GM19043 (cell line): ENCODE measurements at regions not wholly inside any gene's neighbourhood (a gene's known extent, or its start where the extent isn't known, plus 50 kb on each side); places are given as distances from the start of the nearest gene placed in this dataset.
"Not testable (repeated sequence)": the region's sequence is repeated elsewhere in the genome, so short reads cannot be mapped to it uniquely, and the experiment has no call there.

ENCODE experiments used
- ATAC-seq: cut with Tn5 transposase; IDR thresholded peaks from one replicate; pipeline ENCODE4 v1.9.1; 2021; ENCODE audit warnings: low read depth; ENCODE audit not compliant: unreplicated experiment

DNA sequence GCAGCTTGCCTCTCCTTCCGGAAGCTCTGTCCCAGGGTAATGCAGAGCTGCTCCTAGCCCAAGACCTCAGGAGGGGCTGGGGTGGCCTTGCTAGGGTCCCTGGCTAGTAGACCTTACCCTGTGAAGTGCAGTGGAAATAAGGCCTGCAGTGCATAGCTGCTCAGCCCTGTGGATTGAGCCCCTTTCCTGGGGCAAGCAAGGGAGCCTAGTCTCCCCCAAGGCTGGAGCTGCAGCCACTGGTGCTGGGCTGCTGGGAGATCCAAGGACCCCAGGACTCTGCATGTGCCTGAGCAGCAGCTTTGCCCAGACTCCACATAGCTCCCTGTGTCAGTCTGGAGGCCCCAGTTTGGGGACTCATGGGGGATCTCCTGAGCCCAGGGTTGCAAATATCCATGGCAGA is 57.9 kb downstream of the FANCF start:
- no peak for ATAC-seq

DNA sequence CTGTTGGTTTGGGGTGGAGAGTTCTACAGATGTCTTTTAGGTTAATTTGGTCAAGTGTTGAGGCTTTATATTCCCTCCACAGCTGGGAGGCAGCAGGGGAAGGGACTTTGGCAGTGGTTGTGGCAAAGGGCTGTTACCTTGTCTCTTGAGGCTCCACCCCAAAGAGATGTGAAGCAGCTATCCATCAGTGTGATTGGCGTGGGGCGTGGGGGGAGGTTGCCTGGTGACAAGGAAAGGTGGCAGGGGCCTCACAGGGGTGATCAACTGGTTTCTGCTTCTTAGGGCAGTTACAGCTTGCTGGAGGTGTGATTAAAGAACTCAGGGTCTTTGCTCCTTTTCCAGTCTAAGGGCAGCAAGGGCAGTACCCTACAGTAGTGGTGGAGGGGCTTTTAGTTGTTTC is 59.3 kb downstream of the FANCF start:
- no peak for ATAC-seq

DNA sequence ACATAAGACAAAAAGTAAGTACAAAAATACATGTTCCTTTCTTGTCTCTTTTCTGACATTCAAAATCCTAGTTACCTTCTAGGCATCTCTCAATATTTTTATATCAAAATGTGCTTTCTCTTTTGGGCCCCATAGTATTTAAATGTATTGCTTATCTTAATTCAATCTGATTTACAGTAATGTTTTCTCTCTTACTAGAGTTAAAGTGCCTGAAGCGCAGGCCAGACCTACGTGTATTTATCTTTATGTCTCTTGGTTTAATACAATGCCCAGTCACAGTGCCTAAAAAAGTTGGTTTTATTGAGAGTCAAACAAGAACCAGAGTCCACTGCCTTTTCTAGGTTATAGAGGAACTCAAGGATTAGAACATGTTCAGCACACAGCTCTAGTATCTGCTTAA is 64.3 kb downstream of the FANCF start:
- no peak for ATAC-seq

DNA sequence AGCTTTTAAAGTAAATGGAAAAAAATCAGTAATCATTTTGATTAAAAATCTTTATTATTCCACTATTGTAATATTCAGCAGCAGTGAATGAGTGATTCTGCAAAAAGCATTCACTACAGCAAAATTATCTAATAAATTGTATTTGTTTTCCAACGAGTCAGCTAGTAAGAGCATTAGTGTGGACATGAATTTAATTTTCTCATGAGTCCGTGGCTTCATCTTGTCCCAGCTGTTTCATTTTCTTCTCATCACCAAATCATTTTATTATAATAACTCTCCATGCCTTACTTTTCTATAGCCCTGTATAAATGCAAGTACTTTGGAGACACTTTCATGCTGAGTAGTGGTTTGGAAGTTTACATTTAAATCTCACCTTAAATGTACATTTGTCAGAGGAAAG is 66.2 kb downstream of the FANCF start:
- ATAC-seq: no peak

DNA sequence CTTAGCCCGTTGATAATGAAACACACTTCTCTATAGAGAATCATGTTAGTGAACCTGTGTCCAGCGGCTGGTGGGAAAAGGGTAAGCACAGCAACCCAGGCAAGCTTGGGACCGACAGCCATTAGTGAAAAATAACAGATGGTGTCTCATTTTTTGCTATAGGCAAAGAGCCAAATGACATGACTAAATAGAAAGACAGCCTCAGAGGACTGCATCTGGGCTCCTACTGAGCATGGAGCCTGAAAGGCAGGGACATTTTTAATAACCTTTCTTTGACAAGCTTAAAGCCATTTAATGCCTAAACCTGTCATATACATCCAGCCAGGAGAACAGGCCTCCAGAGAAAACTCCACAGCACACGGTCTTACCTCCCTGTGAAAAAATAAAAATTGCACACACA is 67.0 kb downstream of the FANCF start:
- no peak for ATAC-seq

DNA sequence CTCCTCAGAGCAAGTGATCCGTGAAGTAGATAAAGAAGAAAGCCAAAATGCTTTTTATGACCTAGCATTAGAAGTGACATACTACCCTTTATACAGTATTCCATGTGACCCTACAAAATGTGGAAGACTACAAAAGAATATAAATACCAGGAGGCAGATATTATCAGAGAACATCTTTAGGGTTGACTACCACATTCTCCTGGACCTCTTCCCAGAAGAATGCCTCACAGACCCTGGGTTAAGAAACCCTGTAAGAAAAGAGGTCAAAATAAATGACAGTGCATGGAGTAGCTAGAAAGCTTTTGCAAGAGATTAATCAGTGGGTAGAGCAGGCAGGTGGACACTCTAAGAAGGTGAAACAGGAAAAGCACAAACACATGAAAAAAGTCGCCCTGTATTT is 69.2 kb downstream of the FANCF start:
- ATAC-seq: no peak

DNA sequence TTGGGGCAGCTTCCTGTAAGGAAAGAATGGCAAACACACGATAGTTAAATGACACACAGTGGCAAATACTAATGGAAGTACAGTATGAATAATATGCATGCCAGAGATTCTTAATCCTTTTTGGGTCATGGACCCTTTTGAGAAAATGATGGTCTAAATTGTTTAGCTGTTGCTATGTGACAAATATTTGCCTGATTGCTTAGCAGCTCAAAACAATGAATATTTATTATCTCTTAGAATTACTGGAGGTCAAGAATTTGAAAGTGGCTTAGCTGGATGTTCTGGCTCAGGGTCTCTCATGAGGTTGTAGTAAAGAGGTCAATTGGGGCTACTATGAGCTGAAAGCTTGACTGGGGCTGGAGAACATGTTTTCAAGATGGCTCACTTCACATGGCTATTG is 69.7 kb downstream of the FANCF start:
- no peak for ATAC-seq

DNA sequence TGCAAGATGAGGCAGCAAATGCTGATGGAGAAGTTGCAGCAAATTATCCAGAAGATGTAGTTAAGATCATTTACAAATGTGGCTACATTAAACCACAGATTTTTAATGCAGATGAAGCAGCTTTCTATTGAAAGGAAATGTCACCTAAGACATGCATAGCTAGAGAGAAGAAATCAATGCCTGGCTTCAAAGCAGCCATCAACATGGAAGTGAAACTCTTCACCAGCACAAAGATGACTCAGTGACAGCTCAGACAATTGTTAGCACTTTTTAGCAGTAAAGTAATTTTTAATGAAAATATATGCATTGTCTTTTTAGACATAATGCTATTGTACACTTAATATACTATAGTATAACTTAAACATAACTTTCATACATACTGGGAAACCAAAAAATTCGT is 71.4 kb downstream of the FANCF start:
- peak; percentile 98 for ATAC-seq

DNA sequence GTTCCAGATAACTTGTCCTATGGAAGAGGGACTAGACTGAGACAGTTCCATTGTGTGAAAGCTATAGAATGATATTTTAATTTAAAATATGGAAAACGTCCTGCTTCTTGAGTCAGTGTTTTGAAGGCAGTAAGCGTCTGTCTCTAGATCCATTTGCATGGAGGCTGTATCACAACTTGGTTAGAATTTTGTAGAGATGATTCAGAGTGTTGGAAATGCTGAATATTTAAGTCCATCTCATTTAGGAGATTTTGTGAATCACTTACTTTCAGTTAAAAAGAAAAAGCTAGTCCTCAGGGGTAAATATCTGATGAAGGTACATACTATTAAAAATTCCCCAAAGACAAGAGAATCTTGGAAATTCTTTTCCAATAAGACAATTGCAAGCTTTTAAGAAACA is 72.7 kb downstream of the FANCF start:
- no peak for ATAC-seq

DNA sequence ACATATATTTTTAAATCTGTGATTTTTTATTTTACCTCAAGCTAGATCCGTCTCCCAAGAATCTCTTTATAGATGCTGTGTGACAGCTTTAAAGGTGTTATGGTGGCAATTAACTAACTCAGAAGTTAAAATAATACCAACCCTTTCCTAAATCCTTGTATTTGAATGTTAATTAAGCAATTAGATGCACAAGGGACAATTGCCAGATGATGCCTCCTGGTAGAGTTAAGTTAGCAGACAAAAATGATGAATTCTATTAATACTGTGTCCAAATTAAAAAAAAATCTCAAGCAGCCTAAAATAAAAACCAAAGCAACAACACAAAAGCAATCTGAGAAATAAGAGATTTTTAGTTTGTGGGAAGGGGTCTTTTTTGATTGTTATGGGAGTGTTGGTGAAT is 78.9 kb downstream of the FANCF start:
- ATAC-seq: no peak

DNA sequence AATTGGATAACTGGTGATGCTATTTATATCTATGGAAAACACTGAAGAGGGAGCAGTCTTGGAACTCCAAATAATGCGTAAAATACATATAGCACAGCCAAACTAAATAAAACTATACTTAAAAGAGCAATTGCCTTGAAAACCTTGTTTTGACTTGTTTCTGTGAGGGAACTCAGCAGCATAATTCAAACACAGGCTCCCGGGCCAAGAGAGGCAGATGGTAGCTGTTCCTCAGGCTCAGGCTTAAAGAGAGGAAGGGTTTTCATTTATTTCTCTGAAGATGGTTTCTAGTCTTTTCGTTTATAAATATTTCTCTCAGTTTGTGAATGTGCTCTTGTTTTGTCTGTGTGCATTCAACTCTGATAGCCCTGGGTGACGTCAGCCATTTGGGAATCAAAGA is 82.4 kb downstream of the FANCF start:
- no peak for ATAC-seq

DNA sequence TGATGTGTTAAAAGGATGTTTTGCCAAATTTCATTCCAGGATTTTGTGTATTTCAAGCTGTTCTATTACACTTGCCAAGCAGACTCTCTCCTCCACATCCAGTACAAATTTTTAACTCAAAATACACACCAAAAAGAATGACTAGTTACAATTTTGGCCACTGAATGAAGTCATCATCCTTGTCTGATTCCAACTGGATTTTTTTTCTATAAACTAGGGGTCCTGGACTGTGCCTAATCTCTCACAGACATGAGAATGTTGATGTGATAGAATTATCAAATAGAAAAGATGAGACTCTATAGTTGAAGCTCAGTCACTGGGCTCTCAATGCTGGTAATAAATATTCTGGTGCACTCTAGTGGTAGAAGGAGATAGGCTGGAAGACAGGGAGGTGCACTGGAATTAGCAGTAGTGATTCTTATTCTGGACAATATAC is 85.8 kb downstream of the FANCF start:
- ATAC-seq: no peak

DNA sequence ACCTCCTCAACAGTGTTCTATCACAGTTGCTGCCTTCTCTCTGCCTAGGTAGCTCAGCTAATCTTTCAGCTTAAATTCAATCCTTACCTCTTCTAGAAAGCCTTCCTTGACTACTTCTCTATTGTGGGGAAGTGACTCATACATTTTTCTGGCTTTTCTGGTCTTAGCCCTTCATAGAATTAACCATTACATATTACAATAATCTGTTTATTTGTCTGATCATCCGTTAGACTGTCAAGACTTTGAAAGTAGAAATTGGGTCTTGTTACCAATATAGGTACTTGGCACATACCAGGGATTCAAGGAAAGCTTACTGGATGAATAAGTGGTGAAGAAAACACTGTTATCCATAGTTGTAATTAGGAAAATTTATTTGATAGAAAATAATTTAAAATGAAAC is 89.6 kb downstream of the FANCF start:
- no peak for ATAC-seq

DNA sequence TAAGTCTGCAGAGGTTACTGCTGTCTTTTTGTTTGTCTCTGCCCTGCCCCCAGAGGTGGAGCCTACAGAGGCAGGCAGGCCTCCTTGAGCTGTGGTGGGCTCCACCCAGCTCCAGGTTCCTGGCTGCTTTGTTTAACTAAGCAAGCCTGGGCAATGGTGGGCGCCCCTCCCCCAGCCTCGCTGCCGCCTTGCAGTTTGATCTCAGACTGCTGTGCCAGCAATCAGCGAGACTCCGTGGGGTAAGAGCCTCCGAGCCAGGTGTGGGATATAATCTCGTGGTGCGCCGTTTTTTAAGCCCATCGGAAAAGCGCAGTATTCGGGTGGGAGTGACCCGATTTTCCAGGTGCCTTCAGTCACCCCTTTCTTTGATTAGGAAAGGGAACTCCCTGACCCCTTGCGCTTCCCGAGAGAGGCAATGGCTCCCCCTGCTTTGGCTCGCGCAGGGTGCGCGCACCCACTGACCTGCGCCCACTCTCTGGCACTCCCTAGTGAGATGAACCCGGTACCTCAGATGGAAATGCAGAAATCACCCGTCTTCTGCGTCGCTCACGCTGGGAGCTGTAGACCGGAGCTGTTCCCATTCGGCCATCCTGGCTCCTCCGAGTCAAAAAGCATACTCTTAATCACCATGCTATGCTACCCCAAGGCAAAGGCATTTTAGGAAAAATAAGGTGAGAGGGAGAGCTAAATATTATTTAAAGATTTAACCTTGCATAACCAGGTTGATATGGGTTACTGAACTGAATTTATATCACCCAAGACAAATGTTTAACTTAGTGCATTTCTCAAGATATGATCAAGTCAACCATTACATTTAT is 96.8 kb downstream of the FANCF start:
- ATAC-seq: not testable (repeated sequence)

DNA sequence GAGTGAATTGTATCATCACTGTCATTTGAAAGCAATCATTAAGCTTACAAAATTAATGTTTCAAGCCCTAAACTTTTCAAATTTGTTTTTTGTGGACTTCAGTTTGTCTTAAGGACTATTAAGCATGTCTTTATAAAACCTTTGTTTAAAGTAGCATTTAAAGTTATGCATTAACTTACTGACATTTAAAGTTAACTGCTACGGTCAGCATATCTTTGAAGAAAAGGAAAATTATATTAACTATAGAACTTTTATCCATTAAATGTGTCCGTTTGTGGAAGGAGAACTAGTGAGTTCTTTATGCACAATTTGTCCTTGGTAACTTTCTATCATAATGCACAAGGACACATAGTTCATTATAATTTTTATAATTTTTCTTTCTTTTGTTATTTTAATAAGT is 103.4 kb downstream of the FANCF start:
- no peak for ATAC-seq

DNA sequence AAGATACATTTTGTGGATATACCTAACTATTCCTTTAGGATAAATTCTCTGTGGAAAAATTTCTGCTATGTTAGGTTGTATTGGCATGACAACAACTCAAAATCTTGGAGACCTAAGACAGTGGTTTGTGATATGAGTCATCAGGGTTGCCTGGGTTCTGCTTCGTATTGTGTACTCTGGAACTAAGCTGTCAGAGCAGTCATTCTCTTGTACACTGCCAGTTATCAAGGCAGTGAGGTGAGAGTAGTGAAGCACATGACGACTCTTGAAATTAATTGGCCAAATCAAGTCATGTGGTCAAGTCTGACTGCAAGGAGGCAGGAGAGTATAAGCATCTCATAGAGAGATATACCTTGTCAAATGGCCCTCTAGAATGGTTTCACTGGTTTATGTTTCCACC is 104.4 kb downstream of the FANCF start:
- peak; percentile 55 for ATAC-seq

DNA sequence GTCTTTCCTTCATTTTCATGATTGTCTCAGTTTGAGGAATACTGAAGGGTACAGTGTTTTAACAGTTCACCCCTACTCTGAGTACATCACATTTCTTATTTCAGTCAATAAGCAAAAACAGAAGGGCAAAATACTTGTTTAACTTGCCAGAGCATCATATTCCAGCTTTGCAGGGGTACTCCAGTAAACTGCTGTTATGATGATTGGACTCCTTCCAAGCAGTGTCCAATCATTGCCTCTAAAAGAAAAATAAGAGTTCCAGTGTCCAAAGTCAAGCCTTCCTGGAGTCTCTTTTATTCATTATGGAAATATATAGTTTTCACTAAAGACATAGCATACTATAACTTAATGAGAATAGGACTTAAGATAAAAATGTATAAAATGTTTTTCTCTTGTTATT is 105.1 kb downstream of the FANCF start:
- no peak for ATAC-seq

DNA sequence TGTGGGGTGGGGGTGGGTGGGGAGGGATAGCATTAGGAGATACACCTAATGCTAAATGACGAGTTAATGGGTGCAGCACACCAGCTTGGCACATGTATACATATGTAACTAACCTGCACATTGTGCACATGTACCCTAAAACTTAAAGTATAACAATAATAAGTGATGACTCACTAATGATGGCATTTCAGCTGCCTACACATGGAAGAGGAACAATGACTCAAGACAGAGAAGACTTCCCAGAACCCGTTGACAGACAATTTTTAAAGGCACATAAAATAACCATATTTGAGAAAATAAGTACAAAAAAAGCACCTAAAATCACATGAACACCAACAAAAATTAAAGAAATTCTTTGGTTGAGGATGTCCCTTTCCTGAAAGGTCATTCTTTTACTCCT is 107.3 kb downstream of the FANCF start:
- not testable (repeated sequence) for ATAC-seq

DNA sequence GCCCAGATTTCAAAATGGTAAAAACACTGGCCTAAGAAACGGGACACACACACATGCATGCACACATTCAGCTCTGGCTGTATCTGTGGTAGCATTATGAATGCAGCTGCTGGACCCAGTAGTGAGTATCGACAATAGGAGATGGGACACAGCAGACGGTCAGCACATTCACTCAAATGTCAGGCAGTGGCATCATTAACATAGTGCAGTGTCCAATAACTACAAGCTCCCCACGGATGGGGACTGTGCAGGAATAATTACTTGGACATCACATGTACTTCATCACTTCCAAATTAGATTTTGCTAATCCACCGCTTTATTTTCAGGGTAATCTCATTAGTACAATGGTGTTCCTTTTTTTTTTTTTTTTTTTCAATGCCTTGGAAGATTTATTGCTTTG is 109.5 kb downstream of the FANCF start:
- ATAC-seq: no peak

DNA sequence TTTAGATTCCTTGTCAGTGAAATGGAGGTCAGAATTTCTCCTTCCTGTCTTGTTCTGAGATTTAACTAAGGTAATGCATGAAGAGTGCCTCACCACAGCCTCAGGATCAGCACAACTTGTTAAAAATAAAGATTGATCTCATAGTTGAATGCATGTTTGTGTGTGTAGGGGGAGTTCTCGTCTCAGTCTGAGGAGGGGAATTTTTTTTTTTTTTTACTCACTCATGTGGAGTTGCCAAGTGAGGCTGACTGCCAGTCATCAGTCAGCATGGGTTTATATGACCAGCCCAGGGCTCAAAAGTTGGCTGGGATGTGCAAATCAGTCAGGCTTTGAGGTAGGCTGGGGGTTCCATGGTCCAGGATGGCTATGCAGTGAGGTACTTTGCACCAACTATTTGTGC is 113.2 kb downstream of the FANCF start:
- no peak for ATAC-seq

DNA sequence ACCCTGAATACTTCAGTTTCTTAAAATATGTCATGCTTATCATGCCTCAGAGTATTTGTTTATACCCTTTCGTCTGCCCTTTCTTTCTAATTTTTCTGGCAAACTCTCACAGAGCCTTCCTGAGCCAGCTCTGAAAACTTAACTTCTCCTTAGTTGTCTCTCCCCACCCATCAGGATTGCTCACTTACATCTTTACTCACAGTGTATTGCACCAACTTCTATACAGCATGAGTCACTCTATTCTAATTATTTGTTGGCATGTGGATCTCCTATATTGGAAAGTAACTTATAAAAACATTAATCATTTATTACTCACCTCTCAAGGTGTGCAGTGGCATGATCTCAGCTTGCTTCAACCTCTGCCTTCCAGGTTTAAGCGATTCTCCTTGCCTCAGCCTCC is 114.9 kb downstream of the FANCF start:
- ATAC-seq: no peak

DNA sequence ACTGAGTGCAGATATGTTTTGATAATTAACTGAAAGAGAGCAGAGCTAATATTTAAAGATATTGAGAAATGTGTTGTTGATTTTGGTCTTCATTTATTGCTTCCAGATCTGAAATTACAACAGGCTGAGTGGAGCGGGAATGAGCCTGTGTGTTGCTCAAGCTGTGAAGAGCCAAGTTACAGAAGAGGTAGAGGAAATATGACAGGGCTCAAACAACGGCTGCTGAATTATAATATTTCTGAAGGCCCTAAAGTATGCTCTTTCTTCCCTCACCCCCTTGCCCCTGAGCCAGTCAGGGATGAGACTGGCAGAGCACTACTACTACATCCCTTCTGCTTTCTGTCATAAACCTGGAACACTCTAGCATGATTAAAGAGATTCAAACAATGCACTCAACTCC is 115.6 kb downstream of the FANCF start:
- no peak for ATAC-seq

DNA sequence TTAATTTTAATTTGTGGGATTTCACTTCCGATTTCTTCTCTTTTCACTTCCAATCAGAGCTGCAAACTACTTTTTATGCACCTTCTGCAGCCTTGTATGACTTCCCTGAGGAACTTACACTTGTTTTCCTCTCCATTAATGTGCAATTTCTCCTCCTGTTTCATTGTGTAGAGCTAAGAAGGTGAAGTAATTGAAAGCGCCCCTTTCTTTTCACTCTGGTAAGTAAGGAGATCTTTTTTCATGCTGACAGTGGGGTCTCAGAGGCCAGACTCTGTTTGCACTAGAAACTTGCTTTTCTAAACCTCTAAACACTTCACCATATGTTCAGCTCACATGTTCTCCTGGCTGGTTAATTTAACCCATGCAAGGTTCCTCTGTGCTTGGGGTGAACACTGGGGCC is 117.0 kb downstream of the FANCF start:
- no peak for ATAC-seq
